HG02938 (cell line): ENCODE measurements at regions not wholly inside any gene's neighbourhood (a gene's known extent, or its start where the extent isn't known, plus 50 kb on each side); places are given as distances from the start of the nearest gene placed in this dataset.
A peak's percentile ranks its signal among the peaks of the same experiment; 100 is the strongest.

Experiments used
- ATAC-seq: cut with Tn5 transposase; IDR thresholded peaks from one replicate; pipeline ENCODE4 v1.9.1; 2021; ENCODE audit warnings: mild to moderate bottlenecking, moderate library complexity; ENCODE audit not compliant: unreplicated experiment

- no peak for ATAC-seq
These were observed 327.5 kb upstream of the TBL1XR1 start for GRCh38 chr3:177524742-177525141.

GRCh38 chr3:177525414-177525813 lies 328.1 kb upstream of the TBL1XR1 start:
- ATAC-seq = no peak

GRCh38 chr3:177525987-177526712 lies 328.9 kb upstream of the TBL1XR1 start:
- no peak for ATAC-seq

GRCh38 chr3:177527182-177527581 lies 329.9 kb upstream of the TBL1XR1 start:
- no peak for ATAC-seq

GRCh38 chr3:177528306-177529070 lies 331.2 kb upstream of the TBL1XR1 start:
- no peak for ATAC-seq

GRCh38 chr3:177529071-177529550 lies 331.8 kb upstream of the TBL1XR1 start:
- no peak for ATAC-seq

- ATAC-seq = no peak
These were observed 332.5 kb upstream of the TBL1XR1 start for GRCh38 chr3:177529716-177530335.

GRCh38 chr3:177530908-177531307 lies 333.6 kb upstream of the TBL1XR1 start:
- no peak for ATAC-seq

- no peak for ATAC-seq
These were observed 339.6 kb upstream of the TBL1XR1 start for GRCh38 chr3:177536873-177537272.

- no peak for ATAC-seq
These were observed 340.3 kb upstream of the TBL1XR1 start for GRCh38 chr3:177537612-177538011.

- no peak for ATAC-seq
These were observed 340.9 kb upstream of the TBL1XR1 start for GRCh38 chr3:177538048-177538749.

- peak; percentile 95 for ATAC-seq
These were observed 341.8 kb upstream of the TBL1XR1 start for GRCh38 chr3:177538750-177539730.

GRCh38 chr3:177541541-177541940 lies 344.3 kb upstream of the TBL1XR1 start:
- ATAC-seq = no peak

- no peak for ATAC-seq
These were observed 348.7 kb upstream of the TBL1XR1 start for GRCh38 chr3:177545964-177546363.

- no peak for ATAC-seq
These were observed 350.5 kb upstream of the TBL1XR1 start for GRCh38 chr3:177547711-177548350.

GRCh38 chr3:177550667-177551066 lies 353.4 kb upstream of the TBL1XR1 start:
- ATAC-seq = no peak

GRCh38 chr3:177551431-177551836 lies 354.2 kb upstream of the TBL1XR1 start:
- no peak for ATAC-seq

- no peak for ATAC-seq
These were observed 354.8 kb upstream of the TBL1XR1 start for GRCh38 chr3:177552051-177552450.

GRCh38 chr3:177553012-177553411 lies 355.7 kb upstream of the TBL1XR1 start:
- ATAC-seq = no peak
